Medulla oblongata (tissue), 1 donor: ENCODE measurements at regions not wholly inside any gene's neighbourhood (a gene's known extent, or its start where the extent isn't known, plus 50 kb on each side); places are given as distances from the start of the nearest gene placed in this dataset.

ENCODE experiments used
- DNase-seq: peaks from one replicate; pipeline ENCODE4 v3.0.0-alpha.2; 2015; ENCODE audit errors: extremely low spot score

GRCh38 chr4:44098973-44099372, 349.6 kb downstream of the KCTD8 start:
- DNase-seq, result no peak

GRCh38 chr4:44100456-44100855, 348.2 kb downstream of the KCTD8 start:
- no peak for DNase-seq

GRCh38 chr4:44118971-44119680, 329.5 kb downstream of the KCTD8 start:
- no peak for DNase-seq

GRCh38 chr4:44120646-44121045, 328.0 kb downstream of the KCTD8 start:
- no peak for DNase-seq

GRCh38 chr4:44121210-44121609, 327.4 kb downstream of the KCTD8 start:
- no peak for DNase-seq
